Liver (tissue), 3 donors: ENCODE measurements at regions not wholly inside any gene's neighbourhood (a gene's known extent, or its start where the extent isn't known, plus 50 kb on each side); places are given as distances from the start of the nearest gene placed in this dataset.

ENCODE experiments used
- EGR1 ChIP-seq, 2 donors: IDR thresholded peaks; 2 replicates each; pipeline ENCODE4 v1.6.1; 2016 to 2018; ENCODE audit warnings: antibody characterized with exemption in 2 of 2, low read depth in 2 of 2
- FOXA1 ChIP-seq: IDR thresholded peaks from 2 replicates; pipeline ENCODE4 v1.6.1; 2016; ENCODE audit warnings: antibody characterized with exemption
- GABPA ChIP-seq, 2 donors: IDR thresholded peaks in 1 of 2; conservative IDR thresholded peaks in 1 of 2; 2 replicates each; pipeline ENCODE4 v1.6.1; 2016; ENCODE audit warnings: antibody characterized with exemption in 2 of 2, mild to moderate bottlenecking in 1 of 2, moderate library complexity in 1 of 2
- HNF4G ChIP-seq: IDR thresholded peaks from 2 replicates; pipeline ENCODE4 v1.6.1; 2016; ENCODE audit warnings: antibody characterized with exemption
- JUND ChIP-seq, 2 donors: IDR thresholded peaks; 2 replicates each; pipeline ENCODE4 v1.6.1; 2016; ENCODE audit warnings: antibody characterized with exemption in 2 of 2
- RAD21 ChIP-seq, 2 donors: IDR thresholded peaks; 2 replicates each; pipeline ENCODE4 v1.6.1; 2016; ENCODE audit warnings: antibody characterized with exemption in 2 of 2, mild to moderate bottlenecking in 2 of 2
- RXRA ChIP-seq, 2 donors: IDR thresholded peaks; 2 replicates each; pipeline ENCODE4 v1.6.1; 2017 to 2018; ENCODE audit warnings: antibody characterized with exemption in 2 of 2, mild to moderate bottlenecking in 1 of 2
- SP1 ChIP-seq: IDR thresholded peaks from 2 replicates; pipeline ENCODE4 v1.6.1; 2018; ENCODE audit warnings: antibody characterized with exemption, mild to moderate bottlenecking
- TAF1 ChIP-seq: conservative IDR thresholded peaks from 2 replicates; pipeline ENCODE4 v1.6.1; 2016; ENCODE audit warnings: antibody characterized with exemption, mild to moderate bottlenecking
- YY1 ChIP-seq: IDR thresholded peaks from 2 replicates; pipeline ENCODE4 v1.6.1; 2016; ENCODE audit warnings: antibody characterized with exemption, mild to moderate bottlenecking
- TF ChIP-seq, protein P1 (sequence below): fragments of 150-350 bp; IDR thresholded peaks from 2 replicates; pipeline ENCODE4 v1.5.1; 2017; ENCODE audit warnings: improper control_type of control experiment, low read depth, low read length; ENCODE audit not compliant: missing input control
- TF ChIP-seq, protein P2 (sequence below): IDR thresholded peaks from 2 replicates; pipeline ENCODE4 v1.6.1; 2016; ENCODE audit warnings: antibody characterized with exemption
- TF ChIP-seq, protein P3 (sequence below): IDR thresholded peaks from 2 replicates; pipeline ENCODE4 v1.6.1; 2016; ENCODE audit warnings: antibody characterized with exemption
- TF ChIP-seq, protein P4 (sequence below): IDR thresholded peaks from 2 replicates; pipeline ENCODE4 v1.6.1; 2016; ENCODE audit warnings: antibody characterized with exemption
- donor health status: healthy.
- donor health status: healthy.

DNA sequence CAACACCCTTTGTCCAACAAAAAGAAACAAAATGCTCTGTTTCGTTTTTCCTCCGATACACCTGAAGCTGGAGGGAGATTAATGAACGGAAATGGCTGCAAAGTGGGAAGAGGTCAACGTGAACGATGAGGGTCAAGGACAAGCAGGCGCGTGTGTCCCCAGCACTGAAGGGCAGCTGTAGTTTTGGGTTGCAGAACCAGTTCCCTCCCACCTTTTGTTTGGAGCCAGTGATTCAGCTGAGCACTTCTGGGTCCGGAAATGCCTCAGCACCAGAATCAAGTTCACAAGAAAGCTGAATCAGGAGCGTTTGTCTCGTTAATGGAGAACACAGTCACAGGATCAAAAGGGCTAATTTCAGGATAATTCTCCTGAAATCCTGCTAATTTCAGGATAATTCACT is 51.1 kb upstream of the PWP1 start:
- TF ChIP-seq, protein P1, sequence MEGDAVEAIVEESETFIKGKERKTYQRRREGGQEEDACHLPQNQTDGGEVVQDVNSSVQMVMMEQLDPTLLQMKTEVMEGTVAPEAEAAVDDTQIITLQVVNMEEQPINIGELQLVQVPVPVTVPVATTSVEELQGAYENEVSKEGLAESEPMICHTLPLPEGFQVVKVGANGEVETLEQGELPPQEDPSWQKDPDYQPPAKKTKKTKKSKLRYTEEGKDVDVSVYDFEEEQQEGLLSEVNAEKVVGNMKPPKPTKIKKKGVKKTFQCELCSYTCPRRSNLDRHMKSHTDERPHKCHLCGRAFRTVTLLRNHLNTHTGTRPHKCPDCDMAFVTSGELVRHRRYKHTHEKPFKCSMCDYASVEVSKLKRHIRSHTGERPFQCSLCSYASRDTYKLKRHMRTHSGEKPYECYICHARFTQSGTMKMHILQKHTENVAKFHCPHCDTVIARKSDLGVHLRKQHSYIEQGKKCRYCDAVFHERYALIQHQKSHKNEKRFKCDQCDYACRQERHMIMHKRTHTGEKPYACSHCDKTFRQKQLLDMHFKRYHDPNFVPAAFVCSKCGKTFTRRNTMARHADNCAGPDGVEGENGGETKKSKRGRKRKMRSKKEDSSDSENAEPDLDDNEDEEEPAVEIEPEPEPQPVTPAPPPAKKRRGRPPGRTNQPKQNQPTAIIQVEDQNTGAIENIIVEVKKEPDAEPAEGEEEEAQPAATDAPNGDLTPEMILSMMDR, result no peak
- TF ChIP-seq JUND (IDR thresholded peaks at IDR 0.05), result no peak
- TF ChIP-seq TAF1, result no peak
- TF ChIP-seq, protein P2, sequence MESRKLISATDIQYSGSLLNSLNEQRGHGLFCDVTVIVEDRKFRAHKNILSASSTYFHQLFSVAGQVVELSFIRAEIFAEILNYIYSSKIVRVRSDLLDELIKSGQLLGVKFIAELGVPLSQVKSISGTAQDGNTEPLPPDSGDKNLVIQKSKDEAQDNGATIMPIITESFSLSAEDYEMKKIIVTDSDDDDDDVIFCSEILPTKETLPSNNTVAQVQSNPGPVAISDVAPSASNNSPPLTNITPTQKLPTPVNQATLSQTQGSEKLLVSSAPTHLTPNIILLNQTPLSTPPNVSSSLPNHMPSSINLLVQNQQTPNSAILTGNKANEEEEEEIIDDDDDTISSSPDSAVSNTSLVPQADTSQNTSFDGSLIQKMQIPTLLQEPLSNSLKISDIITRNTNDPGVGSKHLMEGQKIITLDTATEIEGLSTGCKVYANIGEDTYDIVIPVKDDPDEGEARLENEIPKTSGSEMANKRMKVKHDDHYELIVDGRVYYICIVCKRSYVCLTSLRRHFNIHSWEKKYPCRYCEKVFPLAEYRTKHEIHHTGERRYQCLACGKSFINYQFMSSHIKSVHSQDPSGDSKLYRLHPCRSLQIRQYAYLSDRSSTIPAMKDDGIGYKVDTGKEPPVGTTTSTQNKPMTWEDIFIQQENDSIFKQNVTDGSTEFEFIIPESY, result no peak
- TF ChIP-seq RAD21 (IDR thresholded peaks at IDR 0.05), result no peak
- no peak for TF ChIP-seq FOXA1
- TF ChIP-seq, protein P3, sequence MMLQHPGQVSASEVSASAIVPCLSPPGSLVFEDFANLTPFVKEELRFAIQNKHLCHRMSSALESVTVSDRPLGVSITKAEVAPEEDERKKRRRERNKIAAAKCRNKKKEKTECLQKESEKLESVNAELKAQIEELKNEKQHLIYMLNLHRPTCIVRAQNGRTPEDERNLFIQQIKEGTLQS, result no peak
- TF ChIP-seq RXRA (IDR thresholded peaks at IDR 0.05), result no peak
- no peak for TF ChIP-seq YY1
- TF ChIP-seq HNF4G, result no peak
- no peak for TF ChIP-seq EGR1 (IDR thresholded peaks at IDR 0.05; ENCODE audit: low read depth in 2 of 2)
- TF ChIP-seq SP1, result no peak
- TF ChIP-seq, protein P4, sequence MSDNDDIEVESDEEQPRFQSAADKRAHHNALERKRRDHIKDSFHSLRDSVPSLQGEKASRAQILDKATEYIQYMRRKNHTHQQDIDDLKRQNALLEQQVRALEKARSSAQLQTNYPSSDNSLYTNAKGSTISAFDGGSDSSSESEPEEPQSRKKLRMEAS, result no peak
- no peak for TF ChIP-seq GABPA (IDR thresholded peaks at IDR 0.05 in 1 of 2, conservative IDR thresholded peaks at IDR 0.05 in 1 of 2)
